ENCODE measurements at regions not wholly inside any gene's neighbourhood (a gene's known extent, or its start where the extent isn't known, plus 50 kb on each side); places are given as distances from the start of the nearest gene placed in this dataset.

DNA sequence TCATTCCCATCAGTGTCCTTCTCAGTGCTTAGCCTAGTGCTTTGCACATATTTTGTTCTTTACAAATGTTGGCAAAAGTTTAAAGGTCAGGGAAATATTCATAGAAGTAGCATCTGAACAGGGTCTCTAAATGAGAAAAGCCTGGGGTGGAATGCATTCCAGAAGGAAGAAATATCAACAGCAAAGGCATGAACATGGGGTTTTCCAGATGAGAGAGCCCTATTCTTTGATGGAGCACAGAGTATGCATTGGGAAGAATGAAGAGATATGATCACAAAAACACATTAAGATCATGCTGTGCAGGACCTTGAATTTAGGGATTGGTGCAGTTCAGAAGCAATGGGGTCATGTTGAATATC lies 140.2 kb downstream of the SNX19 start:
- no peak for DNase-seq

DNA sequence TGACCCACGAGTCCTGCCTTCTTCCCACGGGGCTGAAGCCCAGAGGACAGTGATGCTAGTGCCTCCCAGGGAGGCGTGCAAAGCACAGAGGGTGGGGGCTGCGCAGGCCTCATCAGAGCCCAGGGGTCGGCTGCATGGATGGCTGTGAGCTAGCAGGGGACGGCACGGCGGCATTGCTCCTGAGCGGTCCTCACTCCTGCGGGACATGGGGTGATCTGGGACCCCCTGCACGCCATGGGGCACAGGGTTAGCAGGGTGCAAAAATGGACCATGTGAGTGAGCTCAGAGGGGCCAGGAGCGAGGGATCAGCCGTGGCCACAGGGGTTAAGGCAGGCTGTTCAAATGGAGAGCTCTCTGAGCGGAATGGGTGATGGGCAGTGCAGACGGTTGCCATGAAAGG lies 138.3 kb downstream of the SNX19 start:
- no peak for DNase-seq

- peak; percentile 35 for DNase-seq
These were observed 137.6 kb downstream of the SNX19 start for GRCh38 chr11:130778705-130779104.

- no peak for DNase-seq
These were observed 137.0 kb downstream of the SNX19 start for GRCh38 chr11:130779267-130779666.

DNA sequence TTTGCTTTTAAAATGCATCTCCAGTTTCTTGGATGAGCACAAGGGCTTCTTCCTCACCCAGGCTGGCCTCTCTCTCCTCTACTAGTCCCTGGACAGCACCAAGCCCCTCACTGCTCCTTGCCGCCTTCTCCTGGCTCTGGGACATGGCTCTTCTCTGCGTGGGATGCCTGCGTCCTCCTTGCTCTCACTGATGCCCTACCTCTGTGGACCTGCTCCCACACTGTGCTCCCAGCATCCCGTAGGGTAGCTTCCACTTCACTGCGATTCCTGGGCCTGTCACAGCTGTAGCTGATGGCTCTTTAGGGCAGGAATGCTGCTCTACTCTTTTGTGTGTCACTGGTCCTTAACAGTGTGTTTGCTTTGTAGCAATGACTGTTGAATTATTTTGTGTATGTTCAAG lies 136.3 kb downstream of the SNX19 start:
- no peak for DNase-seq

- no peak for DNase-seq
These were observed 135.8 kb downstream of the SNX19 start for GRCh38 chr11:130780437-130780836.

GRCh38 chr11:130781931-130782330 lies 134.3 kb downstream of the SNX19 start:
- peak; percentile 72 for DNase-seq

DNA sequence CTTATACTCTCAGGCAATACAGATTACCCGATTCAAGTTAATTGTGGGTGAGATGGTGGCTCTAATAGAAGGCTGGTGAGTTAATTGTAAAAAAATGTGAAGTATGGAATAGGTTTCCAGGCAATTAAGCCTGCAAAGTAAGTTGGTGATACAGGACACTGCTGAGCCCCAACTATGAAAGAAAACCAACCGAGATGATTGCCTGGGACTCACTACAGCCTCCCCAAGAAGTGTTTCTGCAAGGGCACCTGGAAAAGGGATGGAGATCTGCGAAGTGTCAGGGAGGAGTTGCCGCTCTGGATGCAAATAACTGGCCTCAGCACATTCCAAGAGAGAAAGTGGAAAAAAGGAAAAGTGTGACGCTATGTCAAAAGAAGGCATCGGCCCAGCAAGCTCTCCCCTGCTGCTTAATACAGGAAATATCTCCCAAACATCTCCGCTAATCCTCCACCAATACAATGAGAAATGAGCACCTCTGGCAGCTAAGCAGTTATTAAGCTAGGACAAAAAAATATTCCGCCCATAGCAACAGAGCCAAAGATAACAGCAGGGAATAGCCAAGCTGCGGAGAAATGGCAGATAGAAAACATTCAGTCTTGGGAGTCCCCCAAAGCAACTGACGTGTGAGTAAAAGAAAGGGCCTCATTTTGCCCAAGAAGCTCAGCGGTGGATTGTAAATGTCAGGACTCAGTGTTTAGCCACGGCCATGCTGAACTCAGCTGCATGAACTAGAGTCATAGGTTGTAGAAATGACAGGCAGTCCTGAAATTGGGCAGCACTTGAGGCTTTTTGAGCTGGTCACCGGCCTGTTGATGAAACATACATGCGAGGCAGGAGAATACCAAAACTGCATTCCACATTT lies 133.7 kb downstream of the SNX19 start:
- peak; percentile 75 for DNase-seq

- no peak for DNase-seq
These were observed 133.0 kb downstream of the SNX19 start for GRCh38 chr11:130783323-130783722.

DNA sequence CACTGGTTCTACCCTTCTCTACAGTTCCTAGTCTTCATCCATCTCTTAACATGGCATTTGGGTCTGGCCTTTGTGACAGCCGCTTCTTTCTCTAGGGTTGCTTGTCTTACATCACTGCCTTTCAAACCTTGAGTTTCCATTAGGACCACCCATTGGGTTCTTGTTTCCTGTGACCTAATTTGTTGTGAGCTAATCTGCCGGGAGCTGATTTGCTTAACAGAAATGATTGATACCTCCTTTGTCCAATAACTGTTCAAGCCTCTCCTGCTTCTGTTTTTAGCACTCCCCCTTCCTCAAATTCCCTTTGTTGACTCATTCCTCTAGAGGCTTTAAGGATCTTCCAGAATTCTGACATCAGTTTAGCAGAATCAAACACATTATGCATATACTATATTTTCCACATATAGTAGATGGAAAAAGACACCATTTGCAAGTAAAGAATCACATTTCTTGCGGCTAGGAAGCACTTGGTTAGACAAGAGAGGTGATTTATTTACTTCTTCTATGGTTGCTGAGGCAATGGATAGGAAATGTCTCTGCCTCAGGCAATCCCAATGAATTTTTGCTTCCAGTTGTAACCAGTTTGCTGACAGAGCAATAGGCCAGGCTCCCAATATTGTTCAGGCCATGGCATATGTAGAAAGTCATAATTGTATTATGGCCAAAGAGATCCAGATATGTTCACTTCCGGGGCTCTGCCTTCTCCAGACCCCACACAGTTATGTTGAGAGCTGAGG lies 130.7 kb downstream of the SNX19 start:
- DNase-seq: peak; percentile 89

- no peak for DNase-seq
These were observed 129.7 kb downstream of the SNX19 start for GRCh38 chr11:130786586-130786985.

GRCh38 chr11:130787092-130787616 lies 129.1 kb downstream of the SNX19 start:
- peak; percentile 52 for DNase-seq

GRCh38 chr11:130787973-130788570 lies 128.2 kb downstream of the SNX19 start:
- DNase-seq: no peak

GRCh38 chr11:130789056-130789640 lies 127.1 kb downstream of the SNX19 start:
- no peak for DNase-seq

DNA sequence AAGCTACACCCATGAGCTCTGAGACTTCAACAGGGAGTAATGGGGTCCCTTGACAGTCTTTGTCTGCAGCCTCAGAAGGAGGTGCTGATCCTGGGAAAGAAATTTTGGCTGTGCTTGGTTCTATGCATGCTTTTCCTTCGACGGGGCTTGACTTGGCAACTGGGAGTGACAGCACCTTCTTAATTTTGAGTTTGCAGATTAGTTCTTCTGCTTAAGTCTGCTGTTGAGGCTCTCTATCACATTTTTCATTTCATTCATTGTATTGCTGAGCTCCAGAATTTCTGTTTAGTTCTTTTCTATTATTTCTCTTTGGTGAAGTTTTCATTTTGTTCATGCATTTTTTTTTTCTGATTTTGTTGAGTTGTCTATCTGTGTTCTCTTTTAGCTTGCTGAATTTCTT lies 125.6 kb downstream of the SNX19 start:
- DNase-seq: no peak

DNA sequence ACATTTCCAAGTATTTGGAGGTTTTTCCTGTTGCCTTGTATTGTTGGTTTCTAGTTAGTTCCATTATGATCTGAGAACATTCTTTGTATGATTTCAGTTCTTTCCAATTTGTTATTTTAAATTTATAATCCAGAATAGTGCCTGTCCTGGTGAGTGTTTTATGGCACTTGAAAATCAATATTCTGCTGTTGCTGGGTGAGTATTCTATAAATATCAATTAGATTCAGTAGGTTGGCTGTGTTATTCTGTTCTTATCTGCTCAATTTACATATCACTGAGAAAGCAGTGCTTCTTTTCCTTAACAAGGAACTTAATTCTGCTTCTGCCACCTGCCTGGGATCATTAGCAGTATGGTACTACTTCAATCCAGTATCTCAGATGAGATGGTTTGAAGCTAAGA lies 123.5 kb downstream of the SNX19 start:
- no peak for DNase-seq

GRCh38 chr11:130796828-130797227 lies 119.5 kb downstream of the SNX19 start:
- DNase-seq: no peak

GRCh38 chr11:130798280-130798679 lies 118.0 kb downstream of the SNX19 start:
- peak; percentile 99 for DNase-seq

DNA sequence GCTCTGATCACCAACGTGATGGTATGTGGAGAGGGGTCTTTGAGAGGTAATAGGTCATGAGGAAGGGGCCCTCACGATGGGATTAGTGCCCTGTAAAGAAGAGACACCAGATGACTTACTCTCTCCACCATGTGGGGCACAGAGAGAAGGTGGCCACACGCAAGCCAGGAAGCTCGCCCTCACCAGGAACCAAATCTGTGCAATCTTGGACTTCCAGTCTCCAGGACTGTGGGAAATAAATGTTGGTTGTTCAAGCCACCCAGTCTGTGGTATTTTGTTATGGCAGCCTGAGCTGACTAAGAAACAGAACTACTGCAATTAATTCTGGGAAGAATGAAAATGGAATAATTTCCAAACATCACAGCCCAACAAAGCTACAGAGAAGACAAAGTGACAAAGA lies 117.5 kb downstream of the SNX19 start:
- peak; percentile 50 for DNase-seq

DNA sequence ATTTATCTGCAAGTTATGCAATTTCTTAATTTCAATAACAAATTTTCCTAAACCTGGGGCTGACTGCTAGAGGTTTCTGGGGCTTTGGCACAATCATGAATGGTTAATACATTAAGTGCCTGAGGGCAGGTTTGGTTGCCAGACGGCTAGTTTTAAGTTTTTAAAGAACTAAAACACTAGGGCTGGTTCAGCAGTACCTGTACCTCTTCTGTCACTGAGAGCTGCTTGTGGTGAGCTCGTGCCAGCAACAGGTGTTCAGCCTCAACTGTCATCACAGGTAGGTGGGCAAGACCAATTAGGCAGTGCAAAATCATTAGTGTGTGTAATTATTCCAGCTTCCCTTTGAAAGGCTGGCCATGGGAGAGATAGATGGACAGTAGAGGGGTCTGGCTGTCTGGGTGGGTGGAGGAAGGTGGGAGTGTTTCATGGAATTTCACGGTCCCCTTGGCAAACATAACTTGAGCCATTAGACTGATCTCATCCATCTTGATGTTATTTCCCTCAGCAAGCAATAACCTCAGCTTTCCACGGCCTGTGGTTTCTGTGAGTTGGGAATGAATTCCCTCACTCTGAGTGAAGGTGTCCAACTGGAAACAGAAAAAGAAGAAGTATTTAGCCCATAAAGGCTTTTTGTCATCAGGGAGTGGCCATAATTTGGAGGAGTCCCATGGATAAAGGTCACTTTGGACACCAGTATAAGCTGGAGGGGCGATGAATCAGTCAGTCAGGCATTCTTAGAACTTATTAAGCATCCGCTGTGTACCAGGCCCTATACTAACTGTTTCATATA lies 114.8 kb downstream of the SNX19 start:
- DNase-seq: peak; percentile 58

DNA sequence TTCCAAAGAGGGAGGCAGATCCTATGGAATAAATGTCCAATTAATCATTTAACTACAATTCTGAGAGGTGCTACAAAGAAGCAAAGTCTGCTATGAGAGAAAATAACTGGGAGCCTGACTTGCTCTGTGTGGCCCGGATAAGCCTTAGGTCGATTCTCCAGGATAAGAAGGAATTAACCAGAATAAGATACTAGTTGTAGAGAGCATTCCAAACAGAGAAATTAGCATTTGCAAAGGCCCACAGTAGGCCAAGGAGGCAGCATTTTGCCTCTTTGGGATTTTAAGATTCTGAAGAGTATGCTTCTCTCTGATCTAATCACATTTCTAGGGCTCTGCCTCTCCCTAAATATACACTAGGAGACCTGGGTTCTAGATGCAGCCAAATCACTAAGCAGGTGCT lies 113.7 kb downstream of the SNX19 start:
- no peak for DNase-seq

Data from fibroblast of skin of abdomen (primary cell).